Neural cell (in vitro differentiated cells): ENCODE measurements at regions not wholly inside any gene's neighbourhood (a gene's known extent, or its start where the extent isn't known, plus 50 kb on each side); places are given as distances from the start of the nearest gene placed in this dataset.

Experiments
- H2AFZ ChIP-seq: fragments of 200-600, 300-800 bp; sonication (generic), shearing (Covaris generic); 2 replicates; pipeline ENCODE4 v1.6.0; 2014; ENCODE audit warnings: low read depth, mild to moderate bottlenecking, antibody characterized with exemption, low read length, moderate library complexity
- H3F3A ChIP-seq: fragments of 200-600 bp; shearing (Covaris generic); 2 replicates; pipeline ENCODE4 v1.6.1; 2016; ENCODE audit warnings: mild to moderate bottlenecking, moderate library complexity, mixed read lengths, antibody characterized with exemption, low read length; ENCODE audit not compliant: insufficient read depth, poor library complexity, severe bottlenecking
- H3K27ac ChIP-seq: fragments of 200-600, 300-800 bp; sonication (generic), shearing (Covaris generic); 2 replicates; pipeline ENCODE4 v1.5.1; 2014; ENCODE audit warnings: mild to moderate bottlenecking, low read length, moderate library complexity
- H3K27me3 ChIP-seq: fragments of 300-800, 200-600 bp; sonication (generic), shearing (Covaris generic); 2 replicates; pipeline ENCODE4 v1.6.0; 2014; ENCODE audit warnings: mild to moderate bottlenecking, low read depth, low read length, moderate library complexity; ENCODE audit not compliant: insufficient read depth
- H3K36me3 ChIP-seq: fragments of 300-800, 200-600 bp; sonication (generic), shearing (Covaris generic); 2 replicates; pipeline ENCODE4 v1.5.1; 2014; ENCODE audit warnings: mild to moderate bottlenecking, antibody characterized with exemption, low read length, moderate library complexity; ENCODE audit not compliant: insufficient read depth
- H3K4me2 ChIP-seq: fragments of 300-800, 200-600 bp; sonication (generic), shearing (Covaris generic); 2 replicates; pipeline ENCODE4 v1.6.0; 2014; ENCODE audit warnings: mild to moderate bottlenecking, low read length
- H3K4me3 ChIP-seq: fragments of 300-800, 200-600 bp; sonication (generic), shearing (Covaris generic); 2 replicates; pipeline ENCODE4 v1.5.1; 2014; ENCODE audit warnings: mild to moderate bottlenecking, low read length, moderate library complexity
- H3K79me2 ChIP-seq: fragments of 200-600 bp; shearing (Covaris generic); replicated peaks from 2 replicates; pipeline ENCODE4 v1.6.0; 2014; ENCODE audit warnings: mild to moderate bottlenecking, low read length, moderate library complexity; ENCODE audit not compliant: insufficient read depth
- H3K9ac ChIP-seq: fragments of 300-800, 200-600 bp; sonication (generic), shearing (Covaris generic); 2 replicates; pipeline ENCODE4 v1.6.1; 2016; ENCODE audit warnings: mild to moderate bottlenecking, low read length, mixed read lengths
- H3K9me2 ChIP-seq: fragments of 200-600 bp; shearing (Covaris generic); 2 replicates; pipeline ENCODE4 v1.6.1; 2016; ENCODE audit warnings: mild to moderate bottlenecking, low read length, mixed read lengths; ENCODE audit not compliant: insufficient read depth
- H3K9me3 ChIP-seq: fragments of 200-600, 300-800 bp; sonication (generic), shearing (Covaris generic); 2 replicates; pipeline ENCODE4 v1.6.1; 2016; ENCODE audit warnings: mild to moderate bottlenecking, mixed run types, low read length, moderate library complexity, mixed read lengths
- H4K20me1 ChIP-seq: fragments of 200-600 bp; shearing (Covaris generic); 2 replicates; pipeline ENCODE4 v1.6.1; 2016; ENCODE audit warnings: mild to moderate bottlenecking, mixed run types; ENCODE audit not compliant: insufficient read depth
- CTCF ChIP-seq: fragments of 450-650 bp; IDR thresholded peaks from 2 replicates; pipeline ENCODE4 v1.5.1; 2014; ENCODE audit warnings: antibody characterized with exemption, mild to moderate bottlenecking, moderate library complexity; ENCODE audit not compliant: poor library complexity, severe bottlenecking
- EP300 ChIP-seq: fragments of 450-650 bp; conservative IDR thresholded peaks from 2 replicates; pipeline ENCODE4 v1.6.1; 2014; ENCODE audit warnings: antibody characterized with exemption, mild to moderate bottlenecking, moderate library complexity; ENCODE audit not compliant: poor library complexity, severe bottlenecking
- EZH2 ChIP-seq: fragments of 200-600, 300-800 bp; shearing (Covaris generic), sonication (generic); IDR thresholded peaks from 2 replicates; pipeline ENCODE4 v1.6.1; 2014; ENCODE audit warnings: antibody characterized with exemption, low read length, borderline replicate concordance, mild to moderate bottlenecking; ENCODE audit not compliant: insufficient read depth, poor library complexity, severe bottlenecking
- MXI1 ChIP-seq: fragments of 450-650 bp; conservative IDR thresholded peaks from 2 replicates; pipeline ENCODE4 v1.6.1; 2014; ENCODE audit warnings: antibody characterized with exemption, mild to moderate bottlenecking; ENCODE audit not compliant: poor library complexity, severe bottlenecking
- RAD21 ChIP-seq: fragments of 450-650 bp; conservative IDR thresholded peaks from 2 replicates; pipeline ENCODE4 v1.6.1; 2014; ENCODE audit warnings: antibody characterized with exemption, mild to moderate bottlenecking, moderate library complexity
- SMC3 ChIP-seq: fragments of 450-650 bp; conservative IDR thresholded peaks from 2 replicates; pipeline ENCODE4 v1.6.1; 2014; ENCODE audit warnings: antibody characterized with exemption, mild to moderate bottlenecking, moderate library complexity; ENCODE audit not compliant: poor library complexity
- TAF1 ChIP-seq: IDR thresholded peaks from 2 replicates; pipeline ENCODE4 v1.6.1; 2012; ENCODE audit warnings: low read depth
- TF ChIP-seq, protein P1 (sequence below): IDR thresholded peaks from 2 replicates; pipeline ENCODE4 v1.6.1; 2012; ENCODE audit warnings: borderline replicate concordance

DNA sequence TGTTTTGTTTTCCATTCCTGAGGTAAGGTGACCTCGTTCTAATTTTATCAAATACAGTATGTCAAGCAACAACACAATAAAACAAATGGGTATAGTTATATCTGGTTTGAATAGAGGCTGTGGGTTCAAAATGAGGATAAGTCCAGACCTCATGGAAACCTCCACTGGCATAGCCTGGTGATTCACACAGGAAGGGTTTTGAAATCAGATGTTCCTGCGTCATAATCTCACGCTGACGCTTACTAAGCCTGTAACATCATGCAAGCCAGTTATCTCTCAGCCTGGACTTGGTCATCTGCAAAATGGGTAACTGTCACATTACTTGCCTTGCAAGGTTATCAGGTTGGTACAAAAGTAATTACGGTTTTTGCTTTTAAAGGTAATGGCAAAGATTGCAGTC is 1056.3 kb upstream of the EEF2KMT start:
- Histone ChIP-seq H2AFZ (no peak overlapping the region), H3K9ac (no peak overlapping the region), H3K27me3 (no peaks in the 10 kb centered on the region), H3F3A (no peaks in the 10 kb centered on the region), H3K4me2 (no peak overlapping the region), H4K20me1 (no peaks in the 10 kb centered on the region), H3K4me3 (no peak overlapping the region), H3K27ac (no peak overlapping the region), H3K9me2 (no peaks in the 10 kb centered on the region), H3K79me2 (no peaks in the 10 kb centered on the region), H3K36me3 (no peaks in the 10 kb centered on the region), H3K9me3 (no peaks in the 10 kb centered on the region)
- TF ChIP-seq, protein P1, sequence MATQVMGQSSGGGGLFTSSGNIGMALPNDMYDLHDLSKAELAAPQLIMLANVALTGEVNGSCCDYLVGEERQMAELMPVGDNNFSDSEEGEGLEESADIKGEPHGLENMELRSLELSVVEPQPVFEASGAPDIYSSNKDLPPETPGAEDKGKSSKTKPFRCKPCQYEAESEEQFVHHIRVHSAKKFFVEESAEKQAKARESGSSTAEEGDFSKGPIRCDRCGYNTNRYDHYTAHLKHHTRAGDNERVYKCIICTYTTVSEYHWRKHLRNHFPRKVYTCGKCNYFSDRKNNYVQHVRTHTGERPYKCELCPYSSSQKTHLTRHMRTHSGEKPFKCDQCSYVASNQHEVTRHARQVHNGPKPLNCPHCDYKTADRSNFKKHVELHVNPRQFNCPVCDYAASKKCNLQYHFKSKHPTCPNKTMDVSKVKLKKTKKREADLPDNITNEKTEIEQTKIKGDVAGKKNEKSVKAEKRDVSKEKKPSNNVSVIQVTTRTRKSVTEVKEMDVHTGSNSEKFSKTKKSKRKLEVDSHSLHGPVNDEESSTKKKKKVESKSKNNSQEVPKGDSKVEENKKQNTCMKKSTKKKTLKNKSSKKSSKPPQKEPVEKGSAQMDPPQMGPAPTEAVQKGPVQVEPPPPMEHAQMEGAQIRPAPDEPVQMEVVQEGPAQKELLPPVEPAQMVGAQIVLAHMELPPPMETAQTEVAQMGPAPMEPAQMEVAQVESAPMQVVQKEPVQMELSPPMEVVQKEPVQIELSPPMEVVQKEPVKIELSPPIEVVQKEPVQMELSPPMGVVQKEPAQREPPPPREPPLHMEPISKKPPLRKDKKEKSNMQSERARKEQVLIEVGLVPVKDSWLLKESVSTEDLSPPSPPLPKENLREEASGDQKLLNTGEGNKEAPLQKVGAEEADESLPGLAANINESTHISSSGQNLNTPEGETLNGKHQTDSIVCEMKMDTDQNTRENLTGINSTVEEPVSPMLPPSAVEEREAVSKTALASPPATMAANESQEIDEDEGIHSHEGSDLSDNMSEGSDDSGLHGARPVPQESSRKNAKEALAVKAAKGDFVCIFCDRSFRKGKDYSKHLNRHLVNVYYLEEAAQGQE, result no peak
- TF ChIP-seq EP300 (no peak), RAD21 (no peak)

GRCh38 chr16:6149031-6149430 is 1051.4 kb upstream of the EEF2KMT start:
- Histone ChIP-seq H3K4me2 (no peak overlapping the region), H4K20me1 (no peaks in the 10 kb centered on the region), H3K79me2 (no peaks in the 10 kb centered on the region), H3K27me3 (no peaks in the 10 kb centered on the region), H3F3A (no peaks in the 10 kb centered on the region), H3K9ac (no peak overlapping the region), H3K27ac (no peak overlapping the region), H2AFZ (no peak overlapping the region), H3K9me3 (no peaks in the 10 kb centered on the region), H3K4me3 (no peak overlapping the region), H3K36me3 (no peaks in the 10 kb centered on the region), H3K9me2 (no peaks in the 10 kb centered on the region)
- no peak for TF ChIP-seq CTCF
- no peak for TF ChIP-seq EZH2
- TF ChIP-seq EP300, result no peak
- no peak for TF ChIP-seq TAF1
- TF ChIP-seq SMC3, result no peak
- no peak for TF ChIP-seq MXI1

- H3K9me3 ChIP-seq, result no peaks in the 10 kb centered on the region
- H3K9me2 ChIP-seq, result no peaks in the 10 kb centered on the region
- no peaks in the 10 kb centered on the region for H3F3A ChIP-seq
- no peaks in the 10 kb centered on the region for H4K20me1 ChIP-seq
- H3K36me3 ChIP-seq, result no peaks in the 10 kb centered on the region
- no peaks in the 10 kb centered on the region for H3K79me2 ChIP-seq
- H3K9ac ChIP-seq, result no peak overlapping the region
- no peak overlapping the region for H3K4me3 ChIP-seq
- H2AFZ ChIP-seq, result no peak overlapping the region
- no peaks in the 10 kb centered on the region for H3K27me3 ChIP-seq
- no peak for TF ChIP-seq EP300
- TF ChIP-seq, protein P1, result no peak
- no peak for TF ChIP-seq RAD21
- TF ChIP-seq TAF1, result no peak
- no peak for TF ChIP-seq SMC3
- TF ChIP-seq CTCF, result no peak
- no peak overlapping the region for H3K27ac ChIP-seq
- no peak overlapping the region for H3K4me2 ChIP-seq
These were observed 1050.8 kb upstream of the EEF2KMT start for GRCh38 chr16:6148361-6148760.
